Kidney (tissue), 13 donors: ENCODE measurements at regions not wholly inside any gene's neighbourhood (a gene's known extent, or its start where the extent isn't known, plus 50 kb on each side); places are given as distances from the start of the nearest gene placed in this dataset.

Experiments
- DNase-seq, 5 donors: peaks; one replicate each; pipeline ENCODE4 v3.0.0-alpha.2; 2013 to 2020
- FAIRE-seq: peaks from 2 replicates; lab custom pipeline; 2012; peaks lifted over from hg19 to GRCh38; lab: Jason Lieb, UNC
- H3K27ac ChIP-seq, 2 donors: one replicate each; pipeline ENCODE4 v1.7.0; 2013; ENCODE audit warnings: low read depth in 2 of 2, low read length in 2 of 2, inconsistent platforms in 1 of 2
- H3K27me3 ChIP-seq: one replicate; pipeline ENCODE4 v1.7.1; 2013; ENCODE audit warnings: low read length, inconsistent platforms; ENCODE audit not compliant: control insufficient read depth, insufficient read depth
- H3K36me3 ChIP-seq, 3 donors: one replicate each; pipeline versions ENCODE4 v1.7.0 to v1.7.1; 2013; ENCODE audit warnings: low read length in 3 of 3, control low read depth in 1 of 3, inconsistent platforms in 1 of 3; ENCODE audit not compliant: insufficient read depth in 3 of 3, control insufficient read depth in 2 of 3
- H3K4me1 ChIP-seq, 3 donors: one replicate each; pipeline versions ENCODE4 v1.7.0 to v1.7.1; 2013; ENCODE audit warnings: low read length in 3 of 3, inconsistent platforms in 1 of 3, low read depth in 1 of 3; ENCODE audit not compliant: control insufficient read depth in 2 of 3, insufficient read depth in 2 of 3
- H3K4me3 ChIP-seq, 3 donors: one replicate each; pipeline versions ENCODE4 v1.7.0 to v1.8.1; 2013; ENCODE audit warnings: low read length in 3 of 3, control low read depth in 1 of 3, inconsistent platforms in 1 of 3
- H3K9ac ChIP-seq, 3 donors: one replicate each; pipeline versions ENCODE4 v1.7.0 to v1.7.1; 2013; ENCODE audit warnings: low read length in 3 of 3, control low read depth in 1 of 3, inconsistent platforms in 1 of 3
- H3K9me3 ChIP-seq, 3 donors: one replicate each; pipeline versions ENCODE4 v1.7.0 to v1.7.1; 2013; ENCODE audit warnings: low read length in 3 of 3, control low read depth in 1 of 3, inconsistent platforms in 1 of 3; ENCODE audit not compliant: control insufficient read depth in 2 of 3, insufficient read depth in 1 of 3
- CTCF ChIP-seq: IDR thresholded peaks from 3 replicates; pipeline ENCODE4 v1.5.1; 2012; ENCODE audit warnings: mild to moderate bottlenecking, moderate library complexity, borderline replicate concordance; ENCODE audit not compliant: insufficient read depth; ENCODE audit errors: extremely low read depth
- intact Hi-C: fragments of 100-400 bp; cut with DNase I; formaldehyde crosslinking; loops from one replicate; pipeline ENCODE4 v1.11.1; 2022
- donor health status: control.
- donor health status: control.
- donor health status: control.
- donor health status: control.
- donor health status: control.
- donor health status: DM: yes; HTN: yes; CAD: no.
- donor health status: Normal renal cell carcinoma (clear cell type).

- Histone ChIP-seq H3K9me3 (no peaks in the 10 kb centered on the region), H3K4me3 (no peak overlapping the region), H3K4me1 (no peaks in the 10 kb centered on the region), H3K27ac (no peak overlapping the region), H3K36me3 (no peaks in the 10 kb centered on the region), H3K9ac (no peak overlapping the region), H3K27me3 (peaks cover 14% of the 10 kb centered on the region)
- no peak for DNase-seq
- no peak for TF ChIP-seq CTCF
- intact Hi-C loops: no loop called here
- FAIRE-seq: no peak
These were observed 93.7 kb upstream of the AP1S2 start for GRCh38 chrX:15948318-15948660.

- intact Hi-C loops: no loop called here
- Histone ChIP-seq H3K9me3 (no peaks in the 10 kb centered on the region), H3K27ac (no peak overlapping the region), H3K4me1 (no peaks in the 10 kb centered on the region), H3K36me3 (no peaks in the 10 kb centered on the region), H3K4me3 (no peak overlapping the region), H3K27me3 (peaks cover 14% of the 10 kb centered on the region), H3K9ac (no peak overlapping the region)
- TF ChIP-seq CTCF: no peak
- DNase-seq (peak in 2 of 5 donors; percentile 22 to 26), FAIRE-seq (no peak)
These were observed 93.2 kb upstream of the AP1S2 start for GRCh38 chrX:15947648-15948317.

- TF ChIP-seq CTCF: no peak
- H3K9me3 ChIP-seq: no peaks in the 10 kb centered on the region
- no peaks in the 10 kb centered on the region for H3K4me1 ChIP-seq
- no peak overlapping the region for H3K4me3 ChIP-seq
- DNase-seq (no peak), FAIRE-seq (no peak)
- no peak overlapping the region for H3K27ac ChIP-seq
- no peak overlapping the region for H3K9ac ChIP-seq
- no peaks in the 10 kb centered on the region for H3K36me3 ChIP-seq
- intact Hi-C loops: no loop called here
- peaks cover 14% of the 10 kb centered on the region for H3K27me3 ChIP-seq
These were observed 92.4 kb upstream of the AP1S2 start for GRCh38 chrX:15946783-15947580.
